ENCODE measurements at regions not wholly inside any gene's neighbourhood (a gene's known extent, or its start where the extent isn't known, plus 50 kb on each side); places are given as distances from the start of the nearest gene placed in this dataset.

- Histone ChIP-seq H3K27me3 (ENCODE audit: control insufficient read depth in 1 of 2, insufficient read depth in 2 of 2, low read length in 1 of 2) (no peaks in the 10 kb centered on the region), H3K4me1 (ENCODE audit: control insufficient read depth in 1 of 2, insufficient read depth in 2 of 2, low read length in 2 of 2) (no peaks in the 10 kb centered on the region), H3K36me3 (ENCODE audit: control insufficient read depth in 1 of 2, insufficient read depth in 2 of 2, low read length in 1 of 2) (no peaks in the 10 kb centered on the region), H3K4me3 (ENCODE audit: low read length in 2 of 2) (no peak overlapping the region), H3K9me3 (ENCODE audit: control insufficient read depth, low read length) (no peaks in the 10 kb centered on the region), H3K27ac (ENCODE audit: low read depth in 1 of 2, low read length in 2 of 2) (no peak overlapping the region)
- ATAC-seq (ENCODE audit: low FRiP score) (no peak), DNase-seq (no peak)
- intact Hi-C loops (cut with DNase I), result no loop called here
- 36 to 46% methylated on average over 1 of the region's 1 CpG for WGBS, 2 donors
These were observed 61.8 kb upstream of the LHCGR start for GRCh38 chr2:48817355-48817754.

GRCh38 chr2:48812416-48812815, 56.9 kb upstream of the LHCGR start:
- intact Hi-C loops (cut with DNase I), result no loop called here
- Histone ChIP-seq H3K27ac (ENCODE audit: low read depth in 1 of 2, low read length in 2 of 2) (no peak overlapping the region), H3K4me3 (ENCODE audit: low read length in 2 of 2) (no peak overlapping the region), H3K36me3 (ENCODE audit: control insufficient read depth in 1 of 2, insufficient read depth in 2 of 2, low read length in 1 of 2) (no peaks in the 10 kb centered on the region), H3K9me3 (ENCODE audit: control insufficient read depth, low read length) (peaks cover 1% of the 10 kb centered on the region), H3K27me3 (ENCODE audit: control insufficient read depth in 1 of 2, insufficient read depth in 2 of 2, low read length in 1 of 2) (no peaks in the 10 kb centered on the region), H3K4me1 (ENCODE audit: control insufficient read depth in 1 of 2, insufficient read depth in 2 of 2, low read length in 2 of 2) (no peaks in the 10 kb centered on the region)
- no peak for DNase-seq
- 49 to 55% methylated on average over 1 of the region's 1 CpG for WGBS, 2 donors
- no peak for ATAC-seq (ENCODE audit: low FRiP score)

- Histone ChIP-seq H3K9me3 (ENCODE audit: control insufficient read depth, low read length) (peaks cover 1% of the 10 kb centered on the region), H3K4me3 (ENCODE audit: low read length in 2 of 2) (no peak overlapping the region), H3K27me3 (ENCODE audit: control insufficient read depth in 1 of 2, insufficient read depth in 2 of 2, low read length in 1 of 2) (no peaks in the 10 kb centered on the region), H3K4me1 (ENCODE audit: control insufficient read depth in 1 of 2, insufficient read depth in 2 of 2, low read length in 2 of 2) (no peaks in the 10 kb centered on the region), H3K27ac (ENCODE audit: low read depth in 1 of 2, low read length in 2 of 2) (no peak overlapping the region), H3K36me3 (ENCODE audit: control insufficient read depth in 1 of 2, insufficient read depth in 2 of 2, low read length in 1 of 2) (no peaks in the 10 kb centered on the region)
- ATAC-seq (ENCODE audit: low FRiP score), result no peak
- WGBS, 2 donors, result 92 to 94% methylated on average over 1 of the region's 1 CpG
- intact Hi-C loops (cut with DNase I), result no loop called here
- DNase-seq, result no peak
These were observed 52.8 kb upstream of the LHCGR start for GRCh38 chr2:48808311-48808710.
